Mucosa of descending colon (tissue), 3 donors: ENCODE measurements at regions not wholly inside any gene's neighbourhood (a gene's known extent, or its start where the extent isn't known, plus 50 kb on each side); places are given as distances from the start of the nearest gene placed in this dataset.
A peak's percentile ranks its signal among the peaks of the same experiment; 100 is the strongest.

Source experiments
- ATAC-seq: fragments of 200-7000 bp; cut with Tn5 transposase; one replicate; pipeline ENCODE4 v1.9.1; 2020; ENCODE audit warnings: mild to moderate bottlenecking, moderate library complexity
- DNase-seq, 3 donors: peaks; one replicate each; pipeline ENCODE4 v3.0.0-alpha.2; 2020
- H3K36me3 ChIP-seq: fragments of 200-600 bp; one replicate; pipeline ENCODE4 v1.8.0; 2021; ENCODE audit warnings: low read depth, mild to moderate bottlenecking
- H3K4me1 ChIP-seq: fragments of 200-600 bp; one replicate; pipeline ENCODE4 v1.8.0; 2021; ENCODE audit warnings: low read depth, mild to moderate bottlenecking
- H3K4me3 ChIP-seq: fragments of 200-600 bp; one replicate; pipeline ENCODE4 v1.8.0; 2021; ENCODE audit warnings: mild to moderate bottlenecking
- H3K9me3 ChIP-seq: fragments of 200-600 bp; one replicate; pipeline ENCODE4 v1.8.0; 2021; ENCODE audit warnings: mild to moderate bottlenecking
- CTCF ChIP-seq: fragments of 200-600 bp; IDR thresholded peaks from one replicate; pipeline ENCODE4 v1.8.0; 2022; ENCODE audit warnings: antibody characterized with exemption, mild to moderate bottlenecking
- intact Hi-C, 2 donors: fragments of 100-400 bp; cut with DNase I in 1 of 2; cut with micrococcal nuclease in 1 of 2; formaldehyde crosslinking; loops; one replicate each; pipeline versions ENCODE4 v1.11.0 to v1.11.1; 2022; cut with DNase I, micrococcal nuclease
- donor health status: DM: no; HTN: no; CAD: no; lungs with moderate emphysema.
- donor health status: DM: no; HTN: no; CAD: no.
- donor health status: DM: no; HTN: yes; CAD: no.

- no peak for DNase-seq
- Histone ChIP-seq H3K9me3 (no peaks in the 10 kb centered on the region), H3K36me3 (no peaks in the 10 kb centered on the region), H3K4me1 (no peaks in the 10 kb centered on the region), H3K4me3 (no peak overlapping the region)
- ATAC-seq = no peak
- intact Hi-C loops = no loop called here
- TF ChIP-seq CTCF = no peak
Measured at GRCh38 chr14:66341239-66341638, 144.9 kb upstream of the CCDC196 start.

- DNase-seq (no peak), ATAC-seq (no peak)
- intact Hi-C loops = no loop called here
- no peak for TF ChIP-seq CTCF
- H3K4me1 ChIP-seq = no peaks in the 10 kb centered on the region
- no peak overlapping the region for H3K4me3 ChIP-seq
- H3K9me3 ChIP-seq = no peaks in the 10 kb centered on the region
- no peaks in the 10 kb centered on the region for H3K36me3 ChIP-seq
Measured at GRCh38 chr14:66345986-66346385, 140.2 kb upstream of the CCDC196 start.

GRCh38 chr14:66351310-66351709 lies 134.9 kb upstream of the CCDC196 start:
- peaks cover 6% of the 10 kb centered on the region for H3K9me3 ChIP-seq
- no peaks in the 10 kb centered on the region for H3K4me1 ChIP-seq
- intact Hi-C loops = no loop called here
- no peak for TF ChIP-seq CTCF
- ATAC-seq (no peak), DNase-seq (no peak)
- no peaks in the 10 kb centered on the region for H3K36me3 ChIP-seq
- H3K4me3 ChIP-seq = no peak overlapping the region

- ATAC-seq = peak; percentile 26
- H3K4me1 ChIP-seq = no peaks in the 10 kb centered on the region
- TF ChIP-seq CTCF = peak; percentile 12
Measured at GRCh38 chr14:66359500-66359899, 126.7 kb upstream of the CCDC196 start.

GRCh38 chr14:66360366-66360926 lies 125.7 kb upstream of the CCDC196 start:
- no peak for DNase-seq
- H3K4me1 ChIP-seq = no peaks in the 10 kb centered on the region
- no peak overlapping the region for H3K4me3 ChIP-seq
- intact Hi-C loops = no loop called here
- no peak for TF ChIP-seq CTCF
- H3K9me3 ChIP-seq = no peaks in the 10 kb centered on the region
- no peaks in the 10 kb centered on the region for H3K36me3 ChIP-seq
- ATAC-seq = peak; percentile 36

More at GRCh38 chr14:66359500-66359899, 126.7 kb upstream of the CCDC196 start:
- intact Hi-C loops = no loop called here
- no peak for DNase-seq
- Histone ChIP-seq H3K9me3 (no peaks in the 10 kb centered on the region), H3K36me3 (no peaks in the 10 kb centered on the region), H3K4me3 (no peak overlapping the region)

- Histone ChIP-seq H3K36me3 (no peaks in the 10 kb centered on the region), H3K9me3 (no peaks in the 10 kb centered on the region), H3K4me1 (no peaks in the 10 kb centered on the region), H3K4me3 (no peak overlapping the region)
- no peak for ATAC-seq
- intact Hi-C loops = no loop called here
- TF ChIP-seq CTCF = no peak
- no peak for DNase-seq
Measured at GRCh38 chr14:66361013-66361412, 125.2 kb upstream of the CCDC196 start.
